HG02840 (cell line): ENCODE measurements at regions not wholly inside any gene's neighbourhood (a gene's known extent, or its start where the extent isn't known, plus 50 kb on each side); places are given as distances from the start of the nearest gene placed in this dataset.

Experiments
- ATAC-seq: cut with Tn5 transposase; IDR thresholded peaks from one replicate; pipeline ENCODE4 v1.9.1; 2021; ENCODE audit warnings: mild to moderate bottlenecking, moderate library complexity, moderate number of reproducible peaks; ENCODE audit not compliant: unreplicated experiment, low FRiP score

- ATAC-seq, result no peak
These were observed 185.0 kb downstream of the SEMA6A start for GRCh38 chr5:116389601-116390000.

GRCh38 chr5:116388564-116389258 is 185.9 kb downstream of the SEMA6A start:
- no peak for ATAC-seq

GRCh38 chr5:116387738-116388137 is 186.9 kb downstream of the SEMA6A start:
- no peak for ATAC-seq

- ATAC-seq, result no peak
These were observed 188.0 kb downstream of the SEMA6A start for GRCh38 chr5:116386633-116387032.

GRCh38 chr5:116382874-116383266 is 191.8 kb downstream of the SEMA6A start:
- no peak for ATAC-seq

GRCh38 chr5:116382032-116382873 is 192.4 kb downstream of the SEMA6A start:
- no peak for ATAC-seq

- no peak for ATAC-seq
These were observed 193.4 kb downstream of the SEMA6A start for GRCh38 chr5:116381201-116381600.

- ATAC-seq, result no peak
These were observed 194.0 kb downstream of the SEMA6A start for GRCh38 chr5:116380621-116381020.

- ATAC-seq, result no peak
These were observed 195.3 kb downstream of the SEMA6A start for GRCh38 chr5:116379306-116379705.

- ATAC-seq, result no peak
These were observed 195.9 kb downstream of the SEMA6A start for GRCh38 chr5:116378777-116379121.

- ATAC-seq, result no peak
These were observed 196.4 kb downstream of the SEMA6A start for GRCh38 chr5:116378007-116378776.

- no peak for ATAC-seq
These were observed 197.2 kb downstream of the SEMA6A start for GRCh38 chr5:116377276-116378006.

- no peak for ATAC-seq
These were observed 198.7 kb downstream of the SEMA6A start for GRCh38 chr5:116375926-116376325.

- no peak for ATAC-seq
These were observed 200.2 kb downstream of the SEMA6A start for GRCh38 chr5:116374434-116374852.

- no peak for ATAC-seq
These were observed 201.6 kb downstream of the SEMA6A start for GRCh38 chr5:116372931-116373597.

- no peak for ATAC-seq
These were observed 202.7 kb downstream of the SEMA6A start for GRCh38 chr5:116371935-116372334.

GRCh38 chr5:116371431-116371830 is 203.2 kb downstream of the SEMA6A start:
- ATAC-seq, result no peak

- no peak for ATAC-seq
These were observed 203.7 kb downstream of the SEMA6A start for GRCh38 chr5:116370886-116371285.

GRCh38 chr5:116370149-116370548 is 204.5 kb downstream of the SEMA6A start:
- ATAC-seq, result no peak

GRCh38 chr5:116365006-116365496 is 209.6 kb downstream of the SEMA6A start:
- ATAC-seq, result peak; percentile 83
